Stimulated activated CD4-positive, alpha-beta T cell treated with anti-CD3 and anti-CD28 coated beads, Interleukin-1b, Interleukin-23, amount 100 ng/mL, for 4 hours (primary cell): ENCODE measurements at regions not wholly inside any gene's neighbourhood (a gene's known extent, or its start where the extent isn't known, plus 50 kb on each side); places are given as distances from the start of the nearest gene placed in this dataset.
"Not testable (repeated sequence)": the region's sequence is repeated elsewhere in the genome, so short reads cannot be mapped to it uniquely, and the experiment has no call there.

Source experiments
- DNase-seq, 2 donors: peaks; one replicate each; pipeline ENCODE4 v3.0.0-alpha.2; 2020; ENCODE audit warnings: low read depth in 2 of 2

DNA sequence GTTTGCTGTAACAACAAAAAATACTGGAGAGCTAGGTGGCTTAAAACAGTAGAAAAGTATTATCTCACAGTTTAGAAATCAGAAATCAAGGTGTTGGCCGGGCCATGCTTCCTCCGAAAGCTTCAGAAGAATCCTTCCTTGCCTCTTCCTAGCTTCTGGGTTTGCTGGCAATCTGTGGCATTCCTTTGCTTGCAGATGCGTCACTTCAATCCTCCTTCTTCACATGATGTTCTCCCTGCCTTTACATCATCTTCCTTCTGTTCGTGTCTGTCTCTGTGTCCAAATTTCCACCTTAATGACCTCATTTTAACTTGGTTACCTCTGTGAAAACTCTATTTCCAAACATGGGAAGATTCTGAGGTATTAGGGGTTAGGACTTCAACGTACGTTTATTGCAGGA lies 90.4 kb upstream of the CHD1 start:
- DNase-seq = no peak

GRCh38 chr5:99010294-99010693 lies 81.5 kb upstream of the CHD1 start:
- no peak for DNase-seq

DNA sequence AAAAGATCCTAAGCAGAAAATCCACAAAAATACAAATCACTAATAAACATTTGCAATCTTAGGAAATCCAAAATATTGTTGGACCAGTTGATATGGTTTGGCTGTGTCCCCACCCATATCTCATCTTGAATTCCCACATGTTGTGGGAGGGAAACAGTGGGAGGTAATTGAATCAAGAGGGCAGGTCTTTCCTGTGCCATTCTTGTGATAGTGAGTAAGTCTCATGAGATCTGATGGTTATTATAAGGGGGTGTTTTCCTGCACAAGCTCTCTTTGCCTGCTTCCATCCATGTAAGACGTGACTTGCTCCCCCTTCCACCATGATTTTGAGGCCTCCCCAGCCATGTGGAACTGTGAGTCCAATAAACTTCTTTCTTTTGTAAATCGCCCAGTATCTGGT lies 79.2 kb upstream of the CHD1 start:
- DNase-seq = not testable (repeated sequence)

- DNase-seq = no peak
Observed at GRCh38 chr5:99005506-99005905, 76.7 kb upstream of the CHD1 start.

DNA sequence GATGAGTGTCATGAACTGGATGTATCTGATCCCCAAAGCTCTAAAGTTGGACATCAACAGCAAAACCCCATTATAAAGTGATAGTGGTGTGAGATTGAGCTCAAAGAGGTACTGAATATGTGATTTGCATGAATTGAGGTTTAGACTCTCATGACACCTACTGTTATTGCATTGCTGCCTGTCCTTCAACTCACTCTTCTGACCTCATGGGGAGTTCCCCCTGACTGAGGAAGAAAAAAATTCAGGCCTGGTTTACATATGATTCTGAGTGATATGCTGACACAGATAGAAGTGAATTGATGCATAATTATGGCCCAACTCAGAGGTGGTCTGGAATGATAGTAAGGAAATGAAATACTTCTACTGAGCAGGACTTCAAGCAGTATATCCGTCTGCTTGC lies 76.2 kb upstream of the CHD1 start:
- no peak for DNase-seq

- no peak for DNase-seq
Observed at GRCh38 chr5:99000876-99001275, 72.1 kb upstream of the CHD1 start.

DNA sequence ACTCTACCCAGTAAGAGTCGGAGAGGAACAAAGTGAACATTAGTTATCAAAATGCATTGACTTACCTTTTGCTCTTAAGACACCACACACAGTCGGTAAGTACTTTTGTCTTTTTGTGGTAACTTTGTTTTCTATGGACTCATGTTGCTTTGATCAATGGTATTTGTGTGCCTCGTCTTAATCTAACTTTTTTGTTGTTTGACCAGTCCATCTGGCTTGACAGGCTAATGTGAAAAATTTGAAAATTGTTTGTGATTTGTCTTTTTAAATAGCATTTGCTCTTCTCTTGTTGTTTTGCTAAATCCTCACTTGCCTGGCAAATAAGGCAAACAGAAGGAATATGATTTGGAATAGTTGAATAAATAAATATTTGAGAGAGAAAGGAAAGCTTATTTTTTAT lies 71.4 kb upstream of the CHD1 start:
- no peak for DNase-seq

- DNase-seq = no peak
Observed at GRCh38 chr5:98999631-99000030, 70.8 kb upstream of the CHD1 start.

GRCh38 chr5:98997000-98997399 lies 68.2 kb upstream of the CHD1 start:
- DNase-seq = no peak

- no peak for DNase-seq
Observed at GRCh38 chr5:98994611-98995010, 65.8 kb upstream of the CHD1 start.

GRCh38 chr5:98993512-98993911 lies 64.7 kb upstream of the CHD1 start:
- no peak for DNase-seq

GRCh38 chr5:98992552-98992951 lies 63.7 kb upstream of the CHD1 start:
- no peak for DNase-seq

GRCh38 chr5:98989727-98990126 lies 60.9 kb upstream of the CHD1 start:
- no peak for DNase-seq

DNA sequence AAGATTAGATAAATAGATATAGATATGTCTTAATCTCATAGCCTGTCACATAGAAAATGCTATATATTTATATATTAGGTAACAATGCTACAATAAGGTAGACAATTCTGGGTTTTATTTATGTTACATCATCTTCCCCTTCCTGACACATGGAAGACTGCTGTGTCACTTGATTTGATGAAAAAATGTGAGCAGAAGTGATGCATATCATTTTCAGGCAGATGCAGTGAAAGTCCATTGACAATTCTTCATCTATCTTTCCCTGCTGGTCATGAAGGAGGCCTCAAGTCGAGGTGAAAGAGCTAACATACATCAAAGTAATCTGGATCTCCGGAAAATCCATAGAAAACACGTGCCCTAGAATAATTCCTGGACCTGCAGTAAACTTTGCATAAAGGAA lies 57.8 kb upstream of the CHD1 start:
- no peak for DNase-seq

DNA sequence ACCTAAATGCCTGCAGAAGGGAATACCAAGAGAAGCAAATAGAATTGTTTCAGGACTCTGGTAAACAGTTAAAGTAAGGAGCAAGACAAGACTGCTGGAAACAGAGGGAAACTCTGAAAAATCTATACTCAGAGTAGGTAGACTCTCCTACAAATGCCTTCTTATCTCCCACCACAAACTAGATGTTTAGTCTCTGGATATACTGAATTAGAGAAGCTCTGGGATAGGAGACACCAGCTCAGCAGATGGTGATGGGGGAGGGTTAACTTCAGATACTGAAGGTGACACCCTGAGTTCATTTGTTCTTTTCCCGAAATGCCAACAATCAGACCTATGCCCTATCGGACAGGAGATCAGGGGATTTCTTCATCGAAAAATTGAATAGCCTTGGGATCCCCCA lies 54.1 kb upstream of the CHD1 start:
- DNase-seq = no peak
